ENCODE measurements at regions not wholly inside any gene's neighbourhood (a gene's known extent, or its start where the extent isn't known, plus 50 kb on each side); places are given as distances from the start of the nearest gene placed in this dataset.

DNA sequence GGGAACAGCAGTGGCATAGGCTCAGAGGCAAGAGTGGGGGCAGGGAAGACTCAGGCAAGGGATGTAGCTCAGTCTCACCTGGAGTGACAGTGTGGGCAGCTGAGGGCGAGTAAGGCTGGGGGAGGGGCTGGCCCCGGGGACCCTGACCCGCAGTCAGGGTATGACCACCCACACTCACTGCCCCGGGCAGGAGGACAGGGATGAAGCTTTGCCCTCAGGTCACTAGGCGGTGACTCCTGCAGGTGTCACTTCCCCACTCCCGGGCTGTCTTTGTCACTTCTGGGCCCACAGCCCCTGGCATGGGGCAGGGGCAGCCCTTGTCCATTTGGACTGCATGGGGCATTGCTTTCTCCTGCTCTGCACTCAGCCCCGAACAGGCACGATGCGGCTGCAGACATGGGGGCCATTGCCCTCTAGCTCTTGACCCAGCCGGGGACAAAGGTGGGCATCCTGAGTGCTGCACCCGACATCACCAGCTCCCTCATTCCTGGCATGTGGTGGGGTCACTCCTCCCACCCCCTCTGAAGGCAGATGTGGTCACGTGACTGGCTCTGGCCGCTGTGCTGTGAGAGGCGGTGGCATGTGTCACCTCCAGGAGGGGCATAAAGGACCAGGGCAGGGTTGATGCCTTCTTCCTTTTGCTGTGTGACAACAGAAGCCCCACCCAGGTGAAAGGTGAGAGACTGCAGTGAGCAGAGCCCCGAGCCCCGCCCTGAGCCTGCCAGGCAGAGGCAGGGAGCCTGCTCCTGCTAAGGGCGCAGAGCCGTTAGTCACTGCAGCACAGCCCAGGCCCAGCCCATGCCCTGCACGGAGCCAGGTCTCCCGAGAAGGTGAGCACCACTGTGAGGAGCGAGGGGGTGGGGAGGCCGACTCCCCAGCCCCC is 66.0 kb downstream of the MATN1 start:
- peak; percentile 56 for DNase-seq
- WGBS, 5 donors, result 60 to 67% (median 64%) methylated on average over 14 to 22 of the region's 22 CpGs
- intact Hi-C loops (cut with DNase I; ENCODE audit: low total_unique reads), result no loop called here
- peaks cover 0 to 45% (median 4%) of the 10 kb centered on the region in 7 donors for H3K27me3 ChIP-seq (replicated peaks in 1 of 7)
- no peak for TF ChIP-seq POLR2A (IDR thresholded peaks at IDR 0.05)
- H3K9me3 ChIP-seq, result no peaks in the 10 kb centered on the region
- no peak overlapping the region for H3K27ac ChIP-seq
- no peak overlapping the region for H3K4me3 ChIP-seq
- H3K4me1 ChIP-seq, result no peaks in the 10 kb centered on the region
- H3K36me3 ChIP-seq, result no peaks in the 10 kb centered on the region

DNA sequence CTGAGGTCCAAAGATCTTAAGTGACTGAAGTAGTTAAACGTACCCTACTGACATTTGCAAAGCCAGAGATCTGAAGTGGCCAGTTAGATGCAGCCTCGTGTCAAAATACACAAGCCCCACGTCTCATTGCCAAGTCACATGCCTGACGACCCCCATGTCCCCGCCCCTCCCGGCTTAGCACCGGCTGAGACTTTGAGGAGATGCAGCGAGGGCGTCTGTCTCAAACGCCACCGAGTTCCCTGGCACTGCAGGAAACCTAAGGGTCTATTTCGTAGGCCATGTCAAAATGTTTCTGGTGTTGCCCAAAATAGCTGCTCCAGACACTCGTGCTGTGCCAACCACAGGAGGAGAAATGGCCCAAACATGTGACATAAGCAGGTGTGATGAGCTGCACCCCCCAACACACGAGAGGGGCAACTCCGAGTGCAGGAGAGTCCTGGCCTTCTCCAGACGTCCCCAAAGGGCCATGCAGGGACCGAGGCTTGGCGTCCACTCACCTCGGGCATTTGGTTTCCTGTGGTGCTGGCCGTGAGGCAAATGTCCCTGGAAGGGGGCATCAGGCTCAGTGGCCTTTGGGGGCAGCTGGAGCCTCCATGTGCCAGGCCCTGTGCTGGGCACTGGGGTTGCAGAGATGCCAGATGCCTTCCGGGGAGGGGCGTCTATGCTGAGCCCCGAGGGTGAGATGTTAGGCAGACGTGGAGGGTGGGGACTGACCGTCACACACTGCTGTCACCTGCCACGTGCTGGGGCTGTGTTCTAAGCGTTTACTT is 67.0 kb downstream of the MATN1 start:
- Histone ChIP-seq H3K9me3 (no peaks in the 10 kb centered on the region), H3K36me3 (no peaks in the 10 kb centered on the region), H3K4me1 (peaks cover 0 to 6% (median 0%) of the 10 kb centered on the region in 6 donors), H3K27me3 (replicated peaks in 1 of 7) (peaks cover 0 to 51% (median 4%) of the 10 kb centered on the region in 7 donors), H3K27ac (no peak overlapping the region), H3K4me3 (no peak overlapping the region)
- TF ChIP-seq POLR2AphosphoS5 (IDR thresholded peaks at IDR 0.05), result no peak
- TF ChIP-seq, protein P1, sequence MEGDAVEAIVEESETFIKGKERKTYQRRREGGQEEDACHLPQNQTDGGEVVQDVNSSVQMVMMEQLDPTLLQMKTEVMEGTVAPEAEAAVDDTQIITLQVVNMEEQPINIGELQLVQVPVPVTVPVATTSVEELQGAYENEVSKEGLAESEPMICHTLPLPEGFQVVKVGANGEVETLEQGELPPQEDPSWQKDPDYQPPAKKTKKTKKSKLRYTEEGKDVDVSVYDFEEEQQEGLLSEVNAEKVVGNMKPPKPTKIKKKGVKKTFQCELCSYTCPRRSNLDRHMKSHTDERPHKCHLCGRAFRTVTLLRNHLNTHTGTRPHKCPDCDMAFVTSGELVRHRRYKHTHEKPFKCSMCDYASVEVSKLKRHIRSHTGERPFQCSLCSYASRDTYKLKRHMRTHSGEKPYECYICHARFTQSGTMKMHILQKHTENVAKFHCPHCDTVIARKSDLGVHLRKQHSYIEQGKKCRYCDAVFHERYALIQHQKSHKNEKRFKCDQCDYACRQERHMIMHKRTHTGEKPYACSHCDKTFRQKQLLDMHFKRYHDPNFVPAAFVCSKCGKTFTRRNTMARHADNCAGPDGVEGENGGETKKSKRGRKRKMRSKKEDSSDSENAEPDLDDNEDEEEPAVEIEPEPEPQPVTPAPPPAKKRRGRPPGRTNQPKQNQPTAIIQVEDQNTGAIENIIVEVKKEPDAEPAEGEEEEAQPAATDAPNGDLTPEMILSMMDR (IDR thresholded peaks at IDR 0.05 in 8 of 11, conservative IDR thresholded peaks at IDR 0.05 in 3 of 11), result no peak
- no peak for TF ChIP-seq POLR2A (IDR thresholded peaks at IDR 0.05)
- intact Hi-C loops (cut with DNase I; ENCODE audit: low total_unique reads), result no loop called here
- DNase-seq, result peak; percentile 47
- WGBS, 5 donors, result 65 to 75% (median 73%) methylated on average over 18 to 27 of the region's 27 CpGs

DNA sequence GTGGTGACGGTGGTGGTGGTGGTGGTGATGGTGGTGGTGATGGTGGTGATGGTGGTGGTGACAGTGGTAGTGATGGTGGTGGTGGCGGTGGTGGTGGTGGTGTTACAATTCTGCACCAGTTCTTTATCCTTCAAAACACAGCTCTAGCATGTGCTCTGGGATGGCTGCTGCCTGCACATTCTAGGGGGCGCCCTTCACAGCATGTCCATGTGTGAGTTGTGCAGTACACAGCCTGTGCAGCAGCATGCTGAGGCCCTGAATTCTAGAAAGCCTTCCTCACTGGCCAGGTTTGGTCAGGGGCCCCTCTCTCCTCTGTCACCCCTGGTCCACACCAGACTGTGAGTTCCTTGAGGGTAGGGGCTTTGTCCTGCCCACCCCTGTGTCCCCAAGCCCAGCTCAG is 67.7 kb downstream of the MATN1 start:
- intact Hi-C loops (cut with DNase I; ENCODE audit: low total_unique reads), result no loop called here
- Histone ChIP-seq H3K36me3 (no peaks in the 10 kb centered on the region), H3K4me1 (peaks cover 0 to 6% (median 0%) of the 10 kb centered on the region in 6 donors), H3K27me3 (replicated peaks in 1 of 7) (peaks cover 0 to 57% (median 4%) of the 10 kb centered on the region in 7 donors), H3K4me3 (no peak overlapping the region), H3K9me3 (no peaks in the 10 kb centered on the region), H3K27ac (no peak overlapping the region)
- DNase-seq, result peak; percentile 42
- WGBS, 5 donors, result 66 to 98% (median 81%) methylated on average over 2 to 3 of the region's 3 CpGs
- TF ChIP-seq, protein P1 (IDR thresholded peaks at IDR 0.05 in 8 of 11, conservative IDR thresholded peaks at IDR 0.05 in 3 of 11), result no peak
- no peak for TF ChIP-seq POLR2A (IDR thresholded peaks at IDR 0.05)
- TF ChIP-seq POLR2AphosphoS5 (IDR thresholded peaks at IDR 0.05), result no peak

DNA sequence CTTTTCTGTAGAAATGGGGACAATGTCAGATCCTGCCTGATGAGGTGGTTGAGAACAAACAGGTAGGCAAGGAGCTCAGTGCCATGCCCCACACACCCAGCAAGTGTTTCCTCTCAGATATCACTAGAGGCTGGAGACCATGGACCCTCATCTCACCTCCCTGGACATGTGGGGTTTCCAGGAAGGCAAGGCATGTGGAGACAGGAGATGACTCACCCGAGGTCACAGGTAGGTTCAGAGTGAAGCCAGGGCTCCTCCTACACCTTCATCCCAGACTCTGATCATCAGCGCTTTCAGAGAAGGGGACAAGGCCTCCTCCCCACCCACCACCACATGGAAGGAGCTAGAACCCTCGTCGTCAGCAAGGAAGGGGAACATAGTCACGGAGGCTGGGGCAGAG is 69.2 kb downstream of the MATN1 start:
- intact Hi-C loops (cut with DNase I; ENCODE audit: low total_unique reads), result no loop called here
- H3K27me3 ChIP-seq (replicated peaks in 1 of 7), result peaks cover 0 to 68% (median 4%) of the 10 kb centered on the region in 7 donors
- H3K9me3 ChIP-seq, result no peaks in the 10 kb centered on the region
- H3K27ac ChIP-seq, result no peak overlapping the region
- no peaks in the 10 kb centered on the region for H3K36me3 ChIP-seq
- H3K4me3 ChIP-seq, result no peak overlapping the region
- 82 to 90% (median 85%) methylated on average over 5 of the region's 5 CpGs for WGBS, 5 donors
- TF ChIP-seq POLR2AphosphoS5 (IDR thresholded peaks at IDR 0.05) (no peak), POLR2A (IDR thresholded peaks at IDR 0.05) (no peak)
- TF ChIP-seq, protein P1 (IDR thresholded peaks at IDR 0.05 in 8 of 11, conservative IDR thresholded peaks at IDR 0.05 in 3 of 11), result no peak
- peak; percentile 11 for DNase-seq
- H3K4me1 ChIP-seq, result peaks cover 0 to 6% (median 0%) of the 10 kb centered on the region in 6 donors

Measured in spleen (tissue), 11 donors.